Spleen (tissue), 11 donors: ENCODE measurements at regions not wholly inside any gene's neighbourhood (a gene's known extent, or its start where the extent isn't known, plus 50 kb on each side); places are given as distances from the start of the nearest gene placed in this dataset.

Experiments
- DNase-seq: peaks from one replicate; pipeline ENCODE4 v3.0.0-alpha.2; 2020
- H3K27ac ChIP-seq, 8 donors: fragments of 200-600 bp; sonication (generic) in 7 of 8; 1 replicate in 4 of 8; 2 replicates in 4 of 8; pipeline versions ENCODE4 v1.5.0 to v1.8.0; 2016 to 2021; ENCODE audit warnings: inconsistent platforms in 4 of 8, mild to moderate bottlenecking in 4 of 8, moderate library complexity in 1 of 8
- H3K27me3 ChIP-seq, 7 donors: fragments of 200-600 bp; sonication (generic) in 6 of 7; replicated peaks in 1 of 7; 1 replicate in 4 of 7; 2 replicates in 3 of 7; pipeline versions ENCODE4 v1.5.0 to v1.8.0; 2016 to 2021; ENCODE audit warnings: inconsistent platforms in 3 of 7, mild to moderate bottlenecking in 1 of 7
- H3K36me3 ChIP-seq, 6 donors: fragments of 200-600 bp; sonication (generic) in 5 of 6; 1 replicate in 4 of 6; 2 replicates in 2 of 6; pipeline versions ENCODE4 v1.5.0 to v1.8.0; 2016 to 2021; ENCODE audit warnings: inconsistent platforms in 2 of 6
- H3K4me1 ChIP-seq, 6 donors: fragments of 200-600 bp; sonication (generic) in 5 of 6; 1 replicate in 3 of 6; 2 replicates in 3 of 6; pipeline versions ENCODE4 v1.5.0 to v1.8.0; 2016 to 2021; ENCODE audit warnings: inconsistent platforms in 3 of 6
- H3K4me3 ChIP-seq, 8 donors: fragments of 200-600 bp; sonication (generic) in 7 of 8; 1 replicate in 4 of 8; 2 replicates in 4 of 8; pipeline versions ENCODE4 v1.5.0 to v1.8.0; 2016 to 2021; ENCODE audit warnings: inconsistent platforms in 4 of 8, mild to moderate bottlenecking in 4 of 8, moderate library complexity in 2 of 8
- H3K9me3 ChIP-seq, 8 donors: fragments of 200-600 bp; sonication (generic) in 7 of 8; 1 replicate in 4 of 8; 2 replicates in 4 of 8; pipeline versions ENCODE4 v1.5.0 to v1.8.0; 2016 to 2021; ENCODE audit warnings: inconsistent platforms in 4 of 8
- CTCF ChIP-seq, 11 experiments: fragments of 200-600 bp in 7 of 11; fragments of 450-650 bp in 4 of 11; sonication (generic) in 4 of 11; IDR thresholded peaks in 8 of 11; conservative IDR thresholded peaks in 3 of 11; 1 replicate in 7 of 11; 2 replicates in 4 of 11; pipeline versions ENCODE4 v1.4.0 to v1.8.0; 2016 to 2021; ENCODE audit warnings: antibody characterized with exemption in 11 of 11, inconsistent platforms in 4 of 11, mild to moderate bottlenecking in 1 of 11
- POLR2A ChIP-seq, 3 donors: fragments of 450-650 bp; IDR thresholded peaks; one replicate each; pipeline ENCODE4 v1.5.1; 2017; ENCODE audit warnings: antibody characterized with exemption in 3 of 3, mild to moderate bottlenecking in 1 of 3
- POLR2AphosphoS5 ChIP-seq, 3 donors: sonication (generic); formaldehyde crosslinking; IDR thresholded peaks; one replicate each; pipeline ENCODE4 v1.5.1; 2017; ENCODE audit warnings: antibody characterized with exemption in 3 of 3
- WGBS, 5 donors: extraction: QIAGEN DNeasy Blood & Tissue Kit in 3 of 5; methylation state at CpG; one replicate each; pipeline versions ENCODE4 v1.1.5 to v1.1.7; 2013 to 2018; 5-methylcytosine and 5-hydroxymethylcytosine counted together
- intact Hi-C: fragments of 100-400 bp; cut with DNase I; formaldehyde crosslinking; loops from one replicate; pipeline ENCODE4 v1.15.0; 2023; ENCODE audit warnings: low total_unique reads
- donor health status: healthy with polysubstance abuse.
- donor health status: DM: no; HTN: no; CAD: no; lungs with moderate emphysema.
- donor health status: DM: no; HTN: no; CAD: no.
- donor health status: Bipolar disorder and iron deficiency.
- donor health status: healthy.
- donor health status: DM: no; HTN: no; CAD: no.
- donor health status: DM: yes; HTN: yes; CAD: no.

GRCh38 chrX:142671036-142671435 is 354.7 kb upstream of the SPANXN4 start:
- WGBS, 5 donors = 68 to 100% (median 90%) methylated on average over 1 of the region's 1 CpG
- H3K27me3 ChIP-seq = no peaks in the 10 kb centered on the region
- H3K4me3 ChIP-seq = no peak overlapping the region
- no peak overlapping the region for H3K27ac ChIP-seq
- H3K4me1 ChIP-seq = no peaks in the 10 kb centered on the region
- no peak for DNase-seq
- intact Hi-C loops = no loop called here
- peaks cover 0 to 38% (median 11%) of the 10 kb centered on the region in 8 donors for H3K9me3 ChIP-seq
- TF ChIP-seq POLR2A (IDR thresholded peaks at IDR 0.05) (no peak), POLR2AphosphoS5 (IDR thresholded peaks at IDR 0.05) (no peak), CTCF (IDR thresholded peaks at IDR 0.05 in 8 of 11, conservative IDR thresholded peaks at IDR 0.05 in 3 of 11) (no peak)
- no peaks in the 10 kb centered on the region for H3K36me3 ChIP-seq

- Histone ChIP-seq H3K4me1 (no peaks in the 10 kb centered on the region), H3K36me3 (no peaks in the 10 kb centered on the region), H3K9me3 (peaks cover 0 to 13% (median 6%) of the 10 kb centered on the region in 8 donors), H3K4me3 (no peak overlapping the region), H3K27ac (no peak overlapping the region), H3K27me3 (no peaks in the 10 kb centered on the region)
- TF ChIP-seq CTCF (IDR thresholded peaks at IDR 0.05 in 8 of 11, conservative IDR thresholded peaks at IDR 0.05 in 3 of 11) (no peak), POLR2AphosphoS5 (IDR thresholded peaks at IDR 0.05) (no peak), POLR2A (IDR thresholded peaks at IDR 0.05) (no peak)
- intact Hi-C loops = no loop called here
- DNase-seq = no peak
- WGBS, 5 donors = 29 to 69% (median 51%) methylated on average over 3 of the region's 3 CpGs
These were observed 362.2 kb upstream of the SPANXN4 start for GRCh38 chrX:142663330-142664095.

GRCh38 chrX:142661696-142662095 is 364.0 kb upstream of the SPANXN4 start:
- Histone ChIP-seq H3K36me3 (no peaks in the 10 kb centered on the region), H3K4me3 (no peak overlapping the region), H3K4me1 (no peaks in the 10 kb centered on the region), H3K27me3 (no peaks in the 10 kb centered on the region), H3K27ac (no peak overlapping the region), H3K9me3 (no peaks in the 10 kb centered on the region)
- no peak for TF ChIP-seq CTCF (IDR thresholded peaks at IDR 0.05 in 8 of 11, conservative IDR thresholded peaks at IDR 0.05 in 3 of 11)
- no peak for TF ChIP-seq POLR2A (IDR thresholded peaks at IDR 0.05)
- TF ChIP-seq POLR2AphosphoS5 (IDR thresholded peaks at IDR 0.05) = no peak
- no peak for DNase-seq
- WGBS, 5 donors = 70 to 89% (median 80%) methylated on average over 6 of the region's 6 CpGs
- intact Hi-C loops = no loop called here

GRCh38 chrX:142655507-142655906 is 370.2 kb upstream of the SPANXN4 start:
- TF ChIP-seq CTCF (IDR thresholded peaks at IDR 0.05 in 8 of 11, conservative IDR thresholded peaks at IDR 0.05 in 3 of 11) = no peak
- no peak for TF ChIP-seq POLR2AphosphoS5 (IDR thresholded peaks at IDR 0.05)
- no peak for TF ChIP-seq POLR2A (IDR thresholded peaks at IDR 0.05)
- intact Hi-C loops = no loop called here
- Histone ChIP-seq H3K9me3 (no peaks in the 10 kb centered on the region), H3K27me3 (no peaks in the 10 kb centered on the region), H3K36me3 (no peaks in the 10 kb centered on the region), H3K4me1 (no peaks in the 10 kb centered on the region), H3K27ac (no peak overlapping the region), H3K4me3 (no peak overlapping the region)
- 57 to 67% (median 60%) methylated on average over 2 of the region's 2 CpGs for WGBS, 5 donors
- no peak for DNase-seq
